ENCODE measurements at regions not wholly inside any gene's neighbourhood (a gene's known extent, or its start where the extent isn't known, plus 50 kb on each side); places are given as distances from the start of the nearest gene placed in this dataset.

GRCh38 chr15:89421219-89421618, 75.2 kb downstream of the RHCG start:
- no peak for DNase-seq (ENCODE audit: low read depth)

- DNase-seq (ENCODE audit: low read depth), result peak; percentile 34
These were observed 76.9 kb downstream of the RHCG start for GRCh38 chr15:89419370-89419984.

- DNase-seq (ENCODE audit: low read depth), result no peak
These were observed 79.1 kb downstream of the RHCG start for GRCh38 chr15:89417206-89417725.

- DNase-seq (ENCODE audit: low read depth), result peak; percentile 61
These were observed 79.8 kb downstream of the RHCG start for GRCh38 chr15:89416339-89417183.

- DNase-seq (ENCODE audit: low read depth), result no peak
These were observed 79.9 kb upstream of the POLG start for GRCh38 chr15:89414571-89414970.

GRCh38 chr15:89413877-89414276, 79.3 kb upstream of the POLG start:
- no peak for DNase-seq (ENCODE audit: low read depth)

- DNase-seq (ENCODE audit: low read depth), result no peak
These were observed 78.3 kb upstream of the POLG start for GRCh38 chr15:89412905-89413411.

- DNase-seq (ENCODE audit: low read depth), result no peak
These were observed 75.4 kb upstream of the POLG start for GRCh38 chr15:89410039-89410435.

- DNase-seq (ENCODE audit: low read depth), result no peak
These were observed 74.8 kb upstream of the POLG start for GRCh38 chr15:89409184-89410038.

GRCh38 chr15:89408372-89409183, 74.0 kb upstream of the POLG start:
- DNase-seq (ENCODE audit: low read depth), result no peak

GRCh38 chr15:89406940-89407607, 72.5 kb upstream of the POLG start:
- DNase-seq (ENCODE audit: low read depth), result no peak

- DNase-seq (ENCODE audit: low read depth), result no peak
These were observed 71.8 kb upstream of the POLG start for GRCh38 chr15:89406218-89406939.

GRCh38 chr15:89405494-89405893, 70.9 kb upstream of the POLG start:
- no peak for DNase-seq (ENCODE audit: low read depth)

- no peak for DNase-seq (ENCODE audit: low read depth)
These were observed 69.4 kb upstream of the POLG start for GRCh38 chr15:89404023-89404422.

- no peak for DNase-seq (ENCODE audit: low read depth)
These were observed 67.8 kb upstream of the POLG start for GRCh38 chr15:89402518-89402805.

- peak; percentile 26 for DNase-seq (ENCODE audit: low read depth)
These were observed 67.2 kb upstream of the POLG start for GRCh38 chr15:89401631-89402517.

GRCh38 chr15:89400782-89401545, 66.3 kb upstream of the POLG start:
- DNase-seq (ENCODE audit: low read depth), result no peak
